ENCODE measurements at regions not wholly inside any gene's neighbourhood (a gene's known extent, or its start where the extent isn't known, plus 50 kb on each side); places are given as distances from the start of the nearest gene placed in this dataset.

DNA sequence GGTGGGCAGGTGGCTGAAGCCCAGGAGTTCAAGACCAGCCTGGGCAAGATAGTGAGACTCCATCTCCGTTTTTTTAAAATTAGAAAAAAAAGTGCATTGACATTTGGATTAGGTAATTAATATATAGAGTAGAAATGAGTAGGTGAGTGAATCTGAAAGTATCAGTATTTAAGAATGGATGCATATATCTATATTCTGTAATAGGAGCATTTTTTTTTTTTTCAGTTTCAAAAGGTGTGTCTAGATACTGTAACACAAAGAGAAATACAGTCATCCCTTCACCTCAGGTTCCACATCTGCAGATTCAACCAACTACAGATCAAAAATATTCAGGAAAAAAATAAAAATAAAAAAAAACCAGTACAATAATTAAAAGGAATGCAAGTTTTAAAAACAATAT is 50.8 kb downstream of the RBM27 start:
- TF ChIP-seq, protein P1, sequence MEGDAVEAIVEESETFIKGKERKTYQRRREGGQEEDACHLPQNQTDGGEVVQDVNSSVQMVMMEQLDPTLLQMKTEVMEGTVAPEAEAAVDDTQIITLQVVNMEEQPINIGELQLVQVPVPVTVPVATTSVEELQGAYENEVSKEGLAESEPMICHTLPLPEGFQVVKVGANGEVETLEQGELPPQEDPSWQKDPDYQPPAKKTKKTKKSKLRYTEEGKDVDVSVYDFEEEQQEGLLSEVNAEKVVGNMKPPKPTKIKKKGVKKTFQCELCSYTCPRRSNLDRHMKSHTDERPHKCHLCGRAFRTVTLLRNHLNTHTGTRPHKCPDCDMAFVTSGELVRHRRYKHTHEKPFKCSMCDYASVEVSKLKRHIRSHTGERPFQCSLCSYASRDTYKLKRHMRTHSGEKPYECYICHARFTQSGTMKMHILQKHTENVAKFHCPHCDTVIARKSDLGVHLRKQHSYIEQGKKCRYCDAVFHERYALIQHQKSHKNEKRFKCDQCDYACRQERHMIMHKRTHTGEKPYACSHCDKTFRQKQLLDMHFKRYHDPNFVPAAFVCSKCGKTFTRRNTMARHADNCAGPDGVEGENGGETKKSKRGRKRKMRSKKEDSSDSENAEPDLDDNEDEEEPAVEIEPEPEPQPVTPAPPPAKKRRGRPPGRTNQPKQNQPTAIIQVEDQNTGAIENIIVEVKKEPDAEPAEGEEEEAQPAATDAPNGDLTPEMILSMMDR (IDR thresholded peaks at IDR 0.05): no peak
- TF ChIP-seq POLR2A (IDR thresholded peaks at IDR 0.05): no peak

Measured in body of pancreas (tissue), 4 donors.